Nephron progenitor cell (in vitro differentiated cells): ENCODE measurements at regions not wholly inside any gene's neighbourhood (a gene's known extent, or its start where the extent isn't known, plus 50 kb on each side); places are given as distances from the start of the nearest gene placed in this dataset.

Source experiments
- DNase-seq: peaks from one replicate; pipeline ENCODE4 v3.0.0; 2021
- H3K27ac Mint-ChIP-seq: 2 replicates; pipeline ENCODE4 v1.8.0; 2021; ENCODE audit warnings: mild to moderate bottlenecking, moderate library complexity, mixed read lengths
- H3K27me3 Mint-ChIP-seq: 2 replicates; pipeline ENCODE4 v1.8.0; 2021; ENCODE audit warnings: mild to moderate bottlenecking, low read depth, mixed read lengths; ENCODE audit not compliant: poor library complexity
- H3K36me3 Mint-ChIP-seq: 2 replicates; pipeline ENCODE4 v1.8.0; 2021; ENCODE audit warnings: low read depth, mixed read lengths
- H3K4me1 Mint-ChIP-seq: 2 replicates; pipeline ENCODE4 v1.8.0; 2021; ENCODE audit warnings: mixed read lengths
- H3K4me3 Mint-ChIP-seq: 2 replicates; pipeline ENCODE4 v1.8.0; 2021; ENCODE audit warnings: mild to moderate bottlenecking, moderate library complexity, mixed read lengths
- H3K9me3 Mint-ChIP-seq: 2 replicates; pipeline ENCODE4 v1.8.0; 2021; ENCODE audit warnings: mild to moderate bottlenecking, moderate library complexity, mixed read lengths
- TF ChIP-seq, protein P1 (sequence below): fragments of 200-600 bp; sonication (generic); IDR thresholded peaks from 2 replicates; pipeline ENCODE4 v1.5.0; 2021; ENCODE audit warnings: antibody characterized with exemption

GRCh38 chr6:4561078-4561435 is 215.1 kb upstream of the CDYL start:
- Mint-ChIP-seq H3K4me3 (no peak overlapping the region), H3K36me3 (peaks cover 4% of the 10 kb centered on the region), H3K9me3 (no peaks in the 10 kb centered on the region), H3K27ac (no peak overlapping the region), H3K27me3 (peaks cover 9% of the 10 kb centered on the region), H3K4me1 (peaks cover 12% of the 10 kb centered on the region)
- DNase-seq: no peak
- TF ChIP-seq, protein P1, sequence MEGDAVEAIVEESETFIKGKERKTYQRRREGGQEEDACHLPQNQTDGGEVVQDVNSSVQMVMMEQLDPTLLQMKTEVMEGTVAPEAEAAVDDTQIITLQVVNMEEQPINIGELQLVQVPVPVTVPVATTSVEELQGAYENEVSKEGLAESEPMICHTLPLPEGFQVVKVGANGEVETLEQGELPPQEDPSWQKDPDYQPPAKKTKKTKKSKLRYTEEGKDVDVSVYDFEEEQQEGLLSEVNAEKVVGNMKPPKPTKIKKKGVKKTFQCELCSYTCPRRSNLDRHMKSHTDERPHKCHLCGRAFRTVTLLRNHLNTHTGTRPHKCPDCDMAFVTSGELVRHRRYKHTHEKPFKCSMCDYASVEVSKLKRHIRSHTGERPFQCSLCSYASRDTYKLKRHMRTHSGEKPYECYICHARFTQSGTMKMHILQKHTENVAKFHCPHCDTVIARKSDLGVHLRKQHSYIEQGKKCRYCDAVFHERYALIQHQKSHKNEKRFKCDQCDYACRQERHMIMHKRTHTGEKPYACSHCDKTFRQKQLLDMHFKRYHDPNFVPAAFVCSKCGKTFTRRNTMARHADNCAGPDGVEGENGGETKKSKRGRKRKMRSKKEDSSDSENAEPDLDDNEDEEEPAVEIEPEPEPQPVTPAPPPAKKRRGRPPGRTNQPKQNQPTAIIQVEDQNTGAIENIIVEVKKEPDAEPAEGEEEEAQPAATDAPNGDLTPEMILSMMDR: no peak

DNA sequence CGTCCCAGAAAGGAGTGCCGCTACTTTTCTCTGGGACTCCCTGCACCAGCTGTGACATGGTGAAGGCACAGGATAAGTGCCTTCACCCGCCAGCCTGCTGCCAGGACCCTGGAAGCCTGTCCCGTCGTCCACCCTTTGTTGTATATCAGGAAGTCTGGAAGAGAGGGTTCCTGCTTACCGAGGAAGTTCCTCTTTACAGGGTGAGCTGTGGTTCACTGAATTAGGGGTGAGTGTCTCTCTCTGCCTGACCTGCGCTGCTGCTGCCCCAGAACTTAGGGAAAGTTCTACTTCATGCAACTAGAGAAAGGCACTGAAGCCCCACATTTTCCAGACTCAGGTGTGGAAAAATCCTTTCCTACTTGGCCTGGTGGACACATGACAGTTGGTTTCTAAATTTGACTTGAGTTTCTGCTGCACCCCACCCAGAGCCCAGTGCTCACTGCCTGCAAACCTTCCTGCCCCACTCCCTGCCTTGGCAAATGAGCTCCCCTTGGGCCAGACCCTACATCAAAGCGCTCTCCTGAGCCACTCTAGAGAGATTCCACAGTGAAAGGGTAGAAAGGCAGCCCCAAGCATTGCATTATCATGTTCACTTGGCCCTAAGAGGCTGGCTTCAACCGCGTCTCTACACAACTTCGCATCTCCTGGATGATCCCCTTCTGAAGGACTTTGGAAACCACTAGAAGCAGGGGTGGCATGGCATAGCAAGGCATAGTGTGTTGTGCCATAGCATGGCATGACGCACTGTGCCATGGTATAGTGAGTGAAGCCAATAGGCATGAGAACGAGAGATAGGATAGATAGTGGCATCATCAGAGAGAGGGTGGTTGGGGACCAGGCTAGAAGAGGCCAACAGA is 215.8 kb upstream of the CDYL start:
- Mint-ChIP-seq H3K36me3 (peaks cover 4% of the 10 kb centered on the region), H3K4me1 (peaks cover 12% of the 10 kb centered on the region), H3K27ac (no peak overlapping the region), H3K4me3 (no peak overlapping the region), H3K27me3 (peaks cover 9% of the 10 kb centered on the region), H3K9me3 (no peaks in the 10 kb centered on the region)
- no peak for DNase-seq
- TF ChIP-seq, protein P1: no peak

DNA sequence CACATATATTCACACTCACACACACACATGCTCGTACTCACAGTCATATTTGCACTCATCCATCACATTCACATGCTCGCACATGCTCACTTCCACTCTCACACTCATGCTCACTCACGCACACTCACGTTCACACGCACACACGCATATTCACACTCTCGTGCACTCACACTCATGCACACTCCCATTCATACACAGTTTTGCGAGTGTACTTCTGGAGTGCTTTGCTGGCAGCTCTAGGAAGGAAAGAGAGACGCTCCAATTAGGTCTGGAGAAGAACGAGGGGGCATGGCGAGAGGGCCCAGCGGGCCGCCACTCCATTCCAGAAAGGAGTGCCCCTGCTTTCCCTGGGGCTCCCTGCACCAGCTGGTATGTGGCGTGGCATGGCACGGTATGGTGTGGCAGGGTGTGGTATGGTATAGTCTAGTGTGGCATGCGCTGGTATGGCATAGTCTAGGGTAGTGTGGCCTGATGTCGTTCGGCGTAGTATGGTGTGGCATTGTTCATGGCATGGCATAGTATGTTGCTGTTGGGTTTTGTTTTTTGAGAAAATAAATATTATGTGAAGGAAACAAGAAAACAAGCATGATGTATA is 216.8 kb upstream of the CDYL start:
- TF ChIP-seq, protein P1: no peak
- H3K27ac Mint-ChIP-seq: no peak overlapping the region
- no peak for DNase-seq
- H3K9me3 Mint-ChIP-seq: no peaks in the 10 kb centered on the region
- peaks cover 9% of the 10 kb centered on the region for H3K27me3 Mint-ChIP-seq
- peaks cover 4% of the 10 kb centered on the region for H3K36me3 Mint-ChIP-seq
- H3K4me3 Mint-ChIP-seq: no peak overlapping the region
- H3K4me1 Mint-ChIP-seq: peaks cover 8% of the 10 kb centered on the region

GRCh38 chr6:4554645-4555044 is 221.6 kb upstream of the CDYL start:
- no peaks in the 10 kb centered on the region for H3K9me3 Mint-ChIP-seq
- no peaks in the 10 kb centered on the region for H3K36me3 Mint-ChIP-seq
- peaks cover 7% of the 10 kb centered on the region for H3K27me3 Mint-ChIP-seq
- H3K27ac Mint-ChIP-seq: no peak overlapping the region
- TF ChIP-seq, protein P1: no peak
- no peaks in the 10 kb centered on the region for H3K4me1 Mint-ChIP-seq
- no peak overlapping the region for H3K4me3 Mint-ChIP-seq
- DNase-seq: no peak

- Mint-ChIP-seq H3K36me3 (no peaks in the 10 kb centered on the region), H3K4me3 (no peak overlapping the region), H3K4me1 (no peaks in the 10 kb centered on the region), H3K27ac (no peak overlapping the region), H3K27me3 (peaks cover 4% of the 10 kb centered on the region), H3K9me3 (no peaks in the 10 kb centered on the region)
- no peak for DNase-seq
- TF ChIP-seq, protein P1: no peak
These were observed 222.8 kb upstream of the CDYL start for GRCh38 chr6:4553387-4553786.

- no peaks in the 10 kb centered on the region for H3K4me1 Mint-ChIP-seq
- no peak overlapping the region for H3K4me3 Mint-ChIP-seq
- H3K27ac Mint-ChIP-seq: no peak overlapping the region
- TF ChIP-seq, protein P1: no peak
- DNase-seq: no peak
- no peaks in the 10 kb centered on the region for H3K9me3 Mint-ChIP-seq
- H3K36me3 Mint-ChIP-seq: no peaks in the 10 kb centered on the region
- H3K27me3 Mint-ChIP-seq: peaks cover 8% of the 10 kb centered on the region
These were observed 226.0 kb upstream of the CDYL start for GRCh38 chr6:4550227-4550597.
